GM12878 (cell line): ENCODE measurements at regions not wholly inside any gene's neighbourhood (a gene's known extent, or its start where the extent isn't known, plus 50 kb on each side); places are given as distances from the start of the nearest gene placed in this dataset.

Experiments used
- CBX5 ChIP-seq: sonication (generic); IDR thresholded peaks from 2 replicates; pipeline ENCODE4 v1.6.1; 2016; ENCODE audit warnings: low read depth, moderate library complexity, mild to moderate bottlenecking, inconsistent platforms
- CTCF ChIP-seq, 3 experiments: IDR thresholded peaks in 2 of 3; conservative IDR thresholded peaks in 1 of 3; 2 replicates each; pipeline ENCODE4 v1.5.1; 2011; ENCODE audit warnings: low read depth in 3 of 3, low read length in 3 of 3, mild to moderate bottlenecking in 3 of 3, control low read depth in 2 of 3, moderate library complexity in 2 of 3, inconsistent platforms in 1 of 3, mixed read lengths in 1 of 3; ENCODE audit not compliant: control insufficient read depth in 2 of 3, insufficient read depth in 1 of 3; ENCODE audit errors: extremely low read depth in 1 of 3
- E2F8 ChIP-seq: fragments of 450-650 bp; IDR thresholded peaks from 2 replicates; pipeline ENCODE4 v1.6.1; 2018; ENCODE audit warnings: mild to moderate bottlenecking, low read depth, moderate library complexity; ENCODE audit not compliant: partially characterized antibody
- EP300 ChIP-seq, 2 experiments: fragments of 150-350 bp in 1 of 2; IDR thresholded peaks; 2 replicates each; pipeline ENCODE4 v1.6.1; 2011 to 2012; ENCODE audit warnings: low read depth in 2 of 2, low read length in 2 of 2, borderline replicate concordance in 1 of 2, improper control_type of control experiment in 1 of 2, inconsistent platforms in 1 of 2; ENCODE audit not compliant: control insufficient read depth in 1 of 2
- HCFC1 ChIP-seq: fragments of 150-350 bp; IDR thresholded peaks from 2 replicates; pipeline ENCODE4 v1.6.1; 2014; ENCODE audit warnings: low read length
- JUNB ChIP-seq: IDR thresholded peaks from 2 replicates; pipeline ENCODE4 v1.6.1; 2016; ENCODE audit warnings: antibody characterized with exemption, mild to moderate bottlenecking
- JUND ChIP-seq: IDR thresholded peaks from 2 replicates; pipeline ENCODE4 v1.6.1; 2012; ENCODE audit warnings: low read depth, mild to moderate bottlenecking, low read length, improper control_type of control experiment, moderate library complexity
- MYC ChIP-seq: IDR thresholded peaks from 2 replicates; pipeline ENCODE4 v1.6.1; 2011; ENCODE audit warnings: mild to moderate bottlenecking, low read length, moderate library complexity, inconsistent platforms; ENCODE audit not compliant: insufficient read depth, insufficient replicate concordance, insufficient read length, severe bottlenecking
- NFYB ChIP-seq: IDR thresholded peaks from 2 replicates; pipeline ENCODE4 v1.6.1; 2011; ENCODE audit warnings: low read depth, mild to moderate bottlenecking, low read length, improper control_type of control experiment, moderate library complexity; ENCODE audit not compliant: insufficient read depth
- PML ChIP-seq: IDR thresholded peaks from 2 replicates; pipeline ENCODE4 v1.6.1; 2012; ENCODE audit warnings: low read length, inconsistent platforms
- RBBP5 ChIP-seq: fragments of 200-600 bp; sonication (generic); conservative IDR thresholded peaks from 2 replicates; pipeline ENCODE4 v1.6.1; 2016
- SIX5 ChIP-seq: IDR thresholded peaks from 2 replicates; pipeline ENCODE4 v1.6.1; 2011; ENCODE audit warnings: mild to moderate bottlenecking, low read depth, low read length, moderate library complexity; ENCODE audit not compliant: severe bottlenecking
- SMAD5 ChIP-seq: IDR thresholded peaks from 2 replicates; pipeline ENCODE4 v1.6.1; 2016; ENCODE audit warnings: antibody characterized with exemption, low read depth
- SMC3 ChIP-seq: IDR thresholded peaks from 2 replicates; pipeline ENCODE4 v1.6.1; 2011; ENCODE audit warnings: low read length, improper control_type of control experiment, borderline replicate concordance
- TCF3 ChIP-seq: IDR thresholded peaks from 2 replicates; pipeline ENCODE4 v1.6.1; 2012; ENCODE audit warnings: low read depth, mild to moderate bottlenecking, low read length, borderline replicate concordance; ENCODE audit not compliant: insufficient read depth
- USF2 ChIP-seq: IDR thresholded peaks from 2 replicates; pipeline ENCODE4 v1.6.1; 2011; ENCODE audit warnings: low read depth, low read length, improper control_type of control experiment, borderline replicate concordance
- TF ChIP-seq, protein P1 (sequence below): IDR thresholded peaks from 2 replicates; pipeline ENCODE4 v1.6.1; 2012; ENCODE audit warnings: mild to moderate bottlenecking, low read depth, low read length
- TF ChIP-seq, protein P2 (sequence below): IDR thresholded peaks from 2 replicates; pipeline ENCODE4 v1.6.1; 2012; ENCODE audit warnings: low read depth, low read length, improper control_type of control experiment

- TF ChIP-seq E2F8 (no peak), TCF3 (no peak), SMAD5 (no peak), RBBP5 (no peak), MYC (no peak), HCFC1 (no peak), SMC3 (no peak), EP300 (IDR thresholded peaks at IDR 0.05; ENCODE audit: borderline replicate concordance in 1 of 2, control insufficient read depth in 1 of 2, low read depth in 2 of 2, low read length in 2 of 2) (peak; percentile 33 to 45; a peak in 1 of 4 replicates), USF2 (no peak), JUNB (no peak; the same call in none of the 2 replicates), SIX5 (no peak), CBX5 (no peak), CTCF (IDR thresholded peaks at IDR 0.05 in 2 of 3, conservative IDR thresholded peaks at IDR 0.05 in 1 of 3; ENCODE audit: control insufficient read depth in 2 of 3, extremely low read depth in 1 of 3, insufficient read depth in 1 of 3, low read depth in 3 of 3, low read length in 3 of 3) (no peak), JUND (no peak), NFYB (no peak), PML (no peak)
- TF ChIP-seq, protein P1, sequence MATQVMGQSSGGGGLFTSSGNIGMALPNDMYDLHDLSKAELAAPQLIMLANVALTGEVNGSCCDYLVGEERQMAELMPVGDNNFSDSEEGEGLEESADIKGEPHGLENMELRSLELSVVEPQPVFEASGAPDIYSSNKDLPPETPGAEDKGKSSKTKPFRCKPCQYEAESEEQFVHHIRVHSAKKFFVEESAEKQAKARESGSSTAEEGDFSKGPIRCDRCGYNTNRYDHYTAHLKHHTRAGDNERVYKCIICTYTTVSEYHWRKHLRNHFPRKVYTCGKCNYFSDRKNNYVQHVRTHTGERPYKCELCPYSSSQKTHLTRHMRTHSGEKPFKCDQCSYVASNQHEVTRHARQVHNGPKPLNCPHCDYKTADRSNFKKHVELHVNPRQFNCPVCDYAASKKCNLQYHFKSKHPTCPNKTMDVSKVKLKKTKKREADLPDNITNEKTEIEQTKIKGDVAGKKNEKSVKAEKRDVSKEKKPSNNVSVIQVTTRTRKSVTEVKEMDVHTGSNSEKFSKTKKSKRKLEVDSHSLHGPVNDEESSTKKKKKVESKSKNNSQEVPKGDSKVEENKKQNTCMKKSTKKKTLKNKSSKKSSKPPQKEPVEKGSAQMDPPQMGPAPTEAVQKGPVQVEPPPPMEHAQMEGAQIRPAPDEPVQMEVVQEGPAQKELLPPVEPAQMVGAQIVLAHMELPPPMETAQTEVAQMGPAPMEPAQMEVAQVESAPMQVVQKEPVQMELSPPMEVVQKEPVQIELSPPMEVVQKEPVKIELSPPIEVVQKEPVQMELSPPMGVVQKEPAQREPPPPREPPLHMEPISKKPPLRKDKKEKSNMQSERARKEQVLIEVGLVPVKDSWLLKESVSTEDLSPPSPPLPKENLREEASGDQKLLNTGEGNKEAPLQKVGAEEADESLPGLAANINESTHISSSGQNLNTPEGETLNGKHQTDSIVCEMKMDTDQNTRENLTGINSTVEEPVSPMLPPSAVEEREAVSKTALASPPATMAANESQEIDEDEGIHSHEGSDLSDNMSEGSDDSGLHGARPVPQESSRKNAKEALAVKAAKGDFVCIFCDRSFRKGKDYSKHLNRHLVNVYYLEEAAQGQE, result no peak
- TF ChIP-seq, protein P2, sequence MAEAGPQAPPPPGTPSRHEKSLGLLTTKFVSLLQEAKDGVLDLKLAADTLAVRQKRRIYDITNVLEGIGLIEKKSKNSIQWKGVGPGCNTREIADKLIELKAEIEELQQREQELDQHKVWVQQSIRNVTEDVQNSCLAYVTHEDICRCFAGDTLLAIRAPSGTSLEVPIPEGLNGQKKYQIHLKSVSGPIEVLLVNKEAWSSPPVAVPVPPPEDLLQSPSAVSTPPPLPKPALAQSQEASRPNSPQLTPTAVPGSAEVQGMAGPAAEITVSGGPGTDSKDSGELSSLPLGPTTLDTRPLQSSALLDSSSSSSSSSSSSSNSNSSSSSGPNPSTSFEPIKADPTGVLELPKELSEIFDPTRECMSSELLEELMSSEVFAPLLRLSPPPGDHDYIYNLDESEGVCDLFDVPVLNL, result no peak
Measured at GRCh38 chr14:55819610-55820304, 239.8 kb downstream of the KTN1 start (continued).
